NCI-H69 (cell line): ENCODE measurements at regions not wholly inside any gene's neighbourhood (a gene's known extent, or its start where the extent isn't known, plus 50 kb on each side); places are given as distances from the start of the nearest gene placed in this dataset.
A peak's percentile ranks its signal among the peaks of the same experiment; 100 is the strongest.

Experiments
- DNase-seq: peaks from one replicate; lab custom pipeline; 2025; lab: John Stamatoyannopoulos, UW

DNA sequence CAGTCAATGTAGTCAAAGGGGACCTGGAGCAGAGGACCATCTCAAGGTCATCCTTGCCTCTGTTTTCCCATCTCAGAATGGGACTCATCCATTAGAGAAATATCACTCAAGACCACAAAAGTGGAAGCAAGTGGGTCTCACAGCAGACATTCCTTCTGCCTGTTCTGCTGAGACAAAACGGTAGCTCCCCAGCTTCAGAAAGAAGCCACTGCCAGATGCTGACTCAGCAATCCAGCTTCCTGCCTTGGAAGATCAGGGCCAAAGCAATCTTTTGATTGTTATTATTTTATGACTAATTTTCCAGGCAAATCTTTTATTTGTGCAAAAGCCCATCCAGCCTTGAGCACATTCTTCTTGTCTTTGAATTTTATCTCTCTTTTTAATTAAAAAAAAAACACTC is 86.8 kb downstream of the CCT6B start:
- no peak for DNase-seq

DNA sequence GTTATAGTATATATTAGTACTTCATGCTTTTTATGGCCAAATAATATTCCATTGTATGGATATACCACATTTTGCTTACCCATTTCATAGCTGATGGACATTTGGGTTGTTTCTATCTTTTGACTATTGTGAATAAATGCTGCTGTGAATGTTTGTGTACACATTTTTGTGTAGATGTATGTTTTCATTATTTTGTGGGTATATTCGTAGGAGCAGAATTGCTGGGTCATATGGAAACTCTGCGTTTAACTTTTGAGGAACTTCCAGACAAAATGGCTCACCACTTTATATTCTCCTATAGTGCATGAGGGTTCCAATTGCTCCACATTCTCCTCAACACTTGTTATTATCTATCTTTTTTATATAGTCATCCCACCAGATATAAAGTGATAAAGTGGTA is 88.6 kb downstream of the CCT6B start:
- DNase-seq = no peak

DNA sequence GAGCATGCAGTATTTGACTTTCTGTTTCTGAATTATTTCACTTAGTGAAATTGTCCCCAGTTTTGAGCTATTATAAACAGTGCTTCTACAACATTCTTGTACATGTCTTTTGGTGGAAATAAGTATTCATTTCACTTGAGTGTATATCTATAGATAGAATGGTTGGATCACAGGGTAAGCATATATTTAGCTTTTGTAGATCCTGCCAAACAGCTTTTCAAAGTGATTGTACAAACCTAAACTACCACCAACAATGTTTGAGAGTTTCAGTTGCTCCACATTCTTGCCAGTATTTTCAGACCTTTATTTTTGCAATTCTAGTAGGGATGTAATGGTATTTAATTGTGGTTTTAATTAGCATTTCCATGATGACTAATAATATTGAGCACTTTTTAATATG is 91.6 kb downstream of the CCT6B start:
- no peak for DNase-seq

DNA sequence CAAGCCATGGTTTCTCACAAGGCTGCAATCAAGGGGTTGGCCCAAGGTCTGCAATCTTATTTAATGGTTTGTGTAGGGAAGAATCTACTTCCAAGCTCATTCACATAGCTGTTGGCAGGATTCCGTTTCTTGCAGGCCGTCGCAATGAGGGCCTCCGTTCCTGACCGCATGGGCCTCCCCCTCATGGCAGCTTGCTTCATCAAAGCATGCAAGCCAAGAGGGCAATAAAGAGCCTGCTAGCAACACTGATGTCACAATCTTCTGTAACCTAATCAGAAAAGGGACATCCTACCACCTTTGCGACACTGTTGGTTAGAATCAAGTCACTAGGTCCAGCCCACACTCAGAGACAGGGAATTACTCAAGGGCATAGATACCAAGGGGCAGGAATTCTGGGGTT is 95.5 kb downstream of the CCT6B start:
- DNase-seq = no peak

DNA sequence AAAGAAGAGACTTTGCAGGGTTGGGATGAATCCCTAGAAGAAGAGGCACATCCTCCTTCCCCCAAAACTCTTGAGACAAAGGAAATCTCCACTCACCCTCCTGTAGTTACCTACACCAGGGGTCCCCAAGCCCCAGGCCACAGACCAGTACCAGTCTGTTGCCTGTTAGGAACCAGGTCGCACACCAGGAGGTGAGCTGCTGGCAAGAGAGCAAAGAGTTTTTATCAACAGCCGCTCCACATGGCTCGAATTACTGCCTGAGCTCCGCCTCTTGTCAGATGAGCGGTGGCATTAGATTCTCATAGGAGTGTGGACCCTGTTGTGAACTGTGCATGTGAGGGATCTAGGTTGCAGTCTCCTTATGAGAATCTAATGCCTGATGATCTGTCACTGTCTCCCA is 98.9 kb downstream of the CCT6B start:
- peak; percentile 49 for DNase-seq

DNA sequence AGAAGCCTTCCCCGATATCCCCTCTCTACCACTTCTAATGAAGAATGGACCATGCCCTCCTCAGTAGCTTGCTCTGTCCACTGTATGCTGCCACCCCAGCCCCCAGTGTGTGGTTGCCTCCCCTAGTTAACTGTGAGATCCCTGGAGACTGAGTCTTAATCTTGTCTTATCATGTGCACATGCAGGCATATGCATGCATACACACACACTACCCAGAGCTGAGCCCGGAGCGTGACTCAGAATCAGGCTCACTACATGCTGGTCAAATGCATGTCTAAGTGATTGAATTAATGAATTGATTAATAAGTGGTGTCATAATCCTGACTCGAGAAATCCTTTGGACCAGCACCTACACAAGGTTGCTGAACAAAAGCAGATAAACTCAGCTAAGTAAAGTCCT is 99.4 kb downstream of the CCT6B start:
- no peak for DNase-seq

DNA sequence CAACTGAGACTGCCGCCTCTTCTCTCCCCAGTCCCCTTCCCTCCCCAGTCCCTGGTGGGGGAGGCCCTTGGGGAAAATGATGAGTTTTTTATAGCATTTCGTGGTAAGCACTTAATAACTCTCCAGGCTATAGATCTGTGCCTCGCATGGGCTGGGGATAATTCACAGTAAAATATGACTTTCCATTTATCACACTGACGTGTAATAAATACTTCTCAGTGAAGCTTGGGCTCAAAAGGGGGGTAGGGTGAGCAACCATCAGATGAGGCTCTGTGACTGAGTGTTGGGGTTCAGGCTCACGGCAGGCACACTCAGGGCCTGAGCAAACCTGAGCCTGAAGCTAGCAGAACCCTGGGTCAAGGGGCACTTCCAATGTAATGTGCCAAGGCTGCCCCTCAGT is 101.6 kb downstream of the CCT6B start:
- peak; percentile 12 for DNase-seq

DNA sequence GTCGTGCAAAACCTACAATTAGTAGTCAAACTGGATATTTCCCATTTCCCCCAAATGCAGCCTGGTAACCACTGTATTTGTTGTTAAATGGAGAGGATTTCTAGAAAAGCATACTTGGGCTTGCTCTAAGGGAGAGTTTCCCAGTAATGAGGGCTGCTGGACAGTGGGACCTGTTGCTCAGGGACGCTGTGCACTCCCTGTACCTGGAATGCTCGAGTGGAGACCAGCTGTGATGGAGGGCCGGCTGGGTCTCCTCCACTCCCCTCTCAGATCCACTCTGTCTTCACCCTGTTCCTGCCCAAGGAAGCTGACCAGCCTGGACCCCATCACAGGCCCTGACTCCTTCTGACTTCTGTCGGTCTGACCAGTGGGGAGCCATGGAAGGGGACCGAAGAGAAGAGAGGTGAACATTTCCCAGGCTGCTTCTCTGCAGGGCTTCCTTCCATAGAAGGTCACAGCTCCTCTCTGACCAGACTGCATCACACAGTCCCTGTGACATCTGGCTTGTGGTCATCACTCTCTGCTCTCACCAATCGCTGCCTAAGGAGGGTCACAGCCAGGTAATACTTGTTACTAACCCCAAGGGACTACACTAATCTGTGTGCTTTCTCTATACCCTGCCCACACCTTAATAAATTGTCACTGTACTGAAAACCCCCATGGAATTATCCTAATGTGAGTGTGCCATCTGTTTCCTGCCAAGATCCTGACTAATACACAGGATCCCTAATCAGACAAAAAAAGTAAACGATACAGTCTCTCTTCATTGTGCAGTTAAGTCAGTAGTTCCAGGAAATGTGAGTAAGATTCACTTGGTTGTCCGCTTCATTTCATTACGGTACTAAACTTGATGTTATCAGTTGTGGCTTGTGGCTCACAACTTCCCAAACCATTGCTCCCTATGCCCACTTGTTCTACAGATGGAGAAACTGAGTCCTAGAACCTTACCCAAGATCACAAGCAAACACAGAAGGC is 102.4 kb downstream of the CCT6B start:
- DNase-seq = peak; percentile 85

DNA sequence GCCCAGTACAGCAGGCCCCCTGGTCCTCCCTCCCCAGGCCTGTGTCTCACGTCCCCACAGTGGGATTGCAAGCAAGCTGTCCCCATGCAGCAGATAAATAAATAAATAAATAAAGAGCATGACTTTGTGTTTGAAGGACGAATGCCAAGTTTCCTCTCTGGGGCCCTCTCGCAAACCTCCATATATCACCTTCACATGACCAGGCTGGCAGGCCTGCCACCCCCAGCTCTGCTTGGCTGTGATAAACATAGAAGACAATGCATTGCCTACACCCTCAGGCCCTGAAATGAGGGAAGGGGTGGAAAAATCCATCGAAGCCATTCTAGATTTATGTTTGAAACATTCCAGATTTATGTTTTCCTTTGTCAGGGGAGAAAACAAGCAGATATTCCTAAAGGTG is 107.3 kb downstream of the CCT6B start:
- no peak for DNase-seq

DNA sequence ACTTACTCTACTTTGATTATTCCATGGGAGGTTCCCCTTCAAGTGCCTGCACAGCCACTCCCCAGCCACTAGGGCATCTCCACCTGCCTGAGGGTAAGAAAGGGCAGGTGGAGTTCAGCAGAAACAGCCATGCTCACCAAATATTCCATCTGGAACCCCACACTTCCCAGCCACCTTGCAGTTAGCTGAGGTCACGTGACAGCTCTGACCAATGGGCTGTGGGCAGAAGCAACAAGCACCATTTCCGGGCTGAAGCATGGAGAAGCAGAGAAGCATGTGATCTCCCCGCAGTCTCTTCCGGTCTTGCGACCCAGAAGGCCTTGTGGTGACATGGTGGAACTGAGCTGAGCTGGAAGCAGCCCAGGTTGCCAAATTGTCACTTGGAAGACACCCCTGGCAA is 108.6 kb downstream of the CCT6B start:
- peak; percentile 51 for DNase-seq

DNA sequence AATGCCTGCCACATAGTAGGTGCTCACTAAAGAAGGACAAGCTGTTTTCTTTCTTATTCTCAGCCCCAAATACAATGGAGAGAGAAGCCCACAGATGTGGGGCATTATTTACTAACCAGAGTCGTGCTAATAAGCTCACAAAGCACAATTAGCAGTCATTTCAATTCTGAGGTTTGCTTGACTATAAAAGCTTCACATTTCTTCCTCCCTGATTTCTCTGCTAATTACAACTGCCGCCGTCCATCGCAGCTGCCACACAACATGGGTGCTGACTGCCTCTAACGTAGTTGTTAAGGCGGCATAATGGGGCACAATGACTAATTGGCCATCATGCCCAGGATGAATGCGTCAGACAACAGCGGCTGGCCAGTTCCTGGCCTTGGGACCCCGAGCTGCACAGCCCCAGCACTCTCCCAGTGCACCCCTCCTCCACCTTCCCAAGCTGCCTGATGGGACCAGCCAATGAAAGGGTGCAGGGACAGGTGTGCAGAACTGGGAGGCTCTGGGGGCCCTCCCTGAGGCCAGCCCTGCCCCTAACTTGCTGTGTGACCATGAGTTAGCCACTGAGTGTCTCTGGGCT is 109.2 kb downstream of the CCT6B start:
- peak; percentile 83 for DNase-seq

DNA sequence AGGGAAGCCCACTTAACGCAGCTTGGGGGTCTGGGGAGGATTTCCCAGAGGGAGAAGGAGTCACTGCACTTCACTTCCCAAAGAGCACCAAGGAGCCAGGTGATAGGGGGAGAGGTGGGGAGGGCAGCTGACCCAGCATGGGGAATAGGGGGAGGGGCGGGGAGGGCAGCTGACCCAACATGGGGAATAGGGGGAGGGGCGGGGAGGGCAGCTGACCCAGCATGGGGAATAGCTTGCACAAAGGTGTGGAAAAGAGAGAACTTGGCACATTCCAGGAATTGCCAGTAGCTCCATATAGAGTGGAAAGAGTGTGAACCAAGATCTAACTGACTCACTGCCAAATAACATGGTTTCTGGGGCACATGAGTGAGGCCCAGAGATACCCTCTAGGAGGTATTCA is 110.3 kb downstream of the CCT6B start:
- no peak for DNase-seq

DNA sequence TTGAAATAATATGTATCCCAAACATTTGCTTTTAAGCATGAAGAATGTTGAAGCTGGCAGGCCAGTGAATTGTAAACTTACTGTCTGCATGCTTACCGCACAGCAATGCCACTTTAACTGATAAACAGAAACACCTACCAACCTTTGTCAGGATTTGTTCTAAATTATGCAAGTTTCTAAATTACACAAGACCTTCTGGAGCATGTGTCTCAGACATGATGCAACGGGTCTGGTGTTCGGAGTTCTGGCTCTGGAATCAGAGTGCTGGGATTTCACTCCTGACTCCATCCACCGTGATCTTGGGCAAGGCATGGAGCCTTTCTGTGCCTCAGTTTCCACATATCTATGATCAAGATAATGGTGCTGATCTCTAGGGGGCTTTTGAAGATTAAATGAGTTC is 111.2 kb downstream of the CCT6B start:
- no peak for DNase-seq

DNA sequence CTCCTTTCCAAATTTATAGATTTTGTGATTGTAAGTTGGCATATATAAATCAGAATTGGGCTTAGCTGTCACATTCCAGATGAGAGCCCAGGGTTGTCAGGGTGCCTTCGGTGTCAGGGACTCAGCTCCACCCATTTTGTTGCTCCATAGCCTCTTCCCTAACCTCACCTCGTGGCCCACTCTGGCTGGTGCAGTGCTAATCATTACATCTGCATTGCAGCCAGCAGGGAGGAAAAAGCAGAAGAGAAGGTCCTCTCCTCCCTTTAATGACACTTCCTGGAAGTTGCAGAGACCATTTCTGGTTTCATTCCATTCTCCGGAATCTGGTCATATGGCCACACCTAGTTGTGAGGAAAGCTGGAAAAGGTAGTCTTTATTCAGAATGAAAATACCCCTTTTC is 113.3 kb downstream of the CCT6B start:
- DNase-seq = no peak

DNA sequence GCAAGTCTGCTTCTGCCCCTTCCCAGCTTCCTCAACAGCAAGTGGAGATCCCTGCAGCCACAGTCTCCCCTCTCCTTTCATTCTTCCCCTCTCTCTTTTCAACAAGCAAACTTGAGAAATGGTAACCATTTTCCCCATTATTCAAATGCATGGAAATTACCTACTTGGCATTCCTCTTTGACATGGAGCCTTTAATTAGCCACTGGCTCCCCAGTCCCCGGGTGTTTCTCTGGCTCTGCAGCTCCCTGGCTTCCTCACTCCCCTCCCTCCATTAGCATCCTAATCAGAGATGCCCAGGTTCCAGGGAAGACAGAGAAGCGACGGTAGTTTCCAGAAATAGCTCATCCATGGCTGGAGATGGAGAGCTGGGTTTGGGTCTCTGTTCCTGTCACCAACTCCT is 116.0 kb downstream of the CCT6B start:
- peak; percentile 52 for DNase-seq

DNA sequence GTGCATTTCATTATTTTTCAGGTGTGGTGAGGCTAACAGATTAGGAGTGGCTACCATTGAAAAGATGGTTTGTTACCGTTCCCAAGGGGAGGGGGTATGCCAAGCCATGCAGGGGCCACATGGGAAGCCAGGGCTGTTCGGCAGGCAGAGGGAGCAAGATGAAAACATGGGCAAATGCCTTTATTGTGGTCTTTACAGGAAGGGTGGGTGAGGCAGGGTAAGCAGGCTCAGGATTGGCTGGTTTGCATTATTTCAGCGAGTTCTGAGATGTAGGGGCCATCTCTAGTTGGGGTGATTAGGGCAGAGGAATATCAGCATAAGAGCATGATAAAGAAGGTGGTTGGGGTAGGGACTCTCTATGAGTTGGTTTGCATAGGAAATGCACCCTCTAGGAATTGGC is 117.6 kb downstream of the CCT6B start:
- DNase-seq = no peak

DNA sequence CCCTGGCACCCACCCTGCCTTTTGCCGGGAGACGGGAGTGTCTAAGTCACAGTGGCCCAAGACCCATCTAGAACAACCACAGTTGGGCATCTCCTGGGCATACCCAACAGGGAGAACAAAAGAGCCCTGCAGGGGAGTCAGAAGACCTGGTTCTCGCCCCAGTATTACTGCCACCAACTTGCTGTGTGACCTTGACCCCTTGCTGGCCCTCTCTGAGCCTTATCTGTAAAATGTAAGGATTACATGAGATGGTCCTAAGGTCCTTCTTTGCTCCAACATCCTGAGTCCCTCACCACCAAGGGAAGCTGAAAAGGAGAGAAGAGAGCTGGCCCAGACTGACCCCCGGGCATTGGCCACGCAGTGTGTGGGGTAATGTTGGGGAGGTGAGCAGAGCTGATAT is 119.0 kb downstream of the CCT6B start:
- DNase-seq = no peak

DNA sequence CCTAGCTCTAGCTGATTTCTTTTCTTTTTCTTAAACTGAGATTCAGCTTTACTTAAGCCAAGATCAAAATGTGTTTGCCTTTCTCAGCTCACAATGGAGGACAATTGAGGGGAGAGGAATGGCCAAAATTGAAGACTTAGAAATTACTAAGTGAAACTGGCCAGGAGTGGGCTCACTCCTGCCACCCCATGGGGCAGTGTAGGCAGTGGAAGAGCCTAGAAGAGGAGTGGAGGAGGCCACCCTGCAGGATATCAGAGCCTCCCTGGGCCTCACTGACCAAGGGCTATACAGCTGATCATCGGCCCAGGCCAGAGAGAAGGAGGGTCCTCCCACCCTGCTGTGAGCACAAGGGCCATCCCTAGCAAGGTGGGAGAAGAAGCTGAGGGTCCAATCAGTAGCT is 119.8 kb downstream of the CCT6B start:
- no peak for DNase-seq

DNA sequence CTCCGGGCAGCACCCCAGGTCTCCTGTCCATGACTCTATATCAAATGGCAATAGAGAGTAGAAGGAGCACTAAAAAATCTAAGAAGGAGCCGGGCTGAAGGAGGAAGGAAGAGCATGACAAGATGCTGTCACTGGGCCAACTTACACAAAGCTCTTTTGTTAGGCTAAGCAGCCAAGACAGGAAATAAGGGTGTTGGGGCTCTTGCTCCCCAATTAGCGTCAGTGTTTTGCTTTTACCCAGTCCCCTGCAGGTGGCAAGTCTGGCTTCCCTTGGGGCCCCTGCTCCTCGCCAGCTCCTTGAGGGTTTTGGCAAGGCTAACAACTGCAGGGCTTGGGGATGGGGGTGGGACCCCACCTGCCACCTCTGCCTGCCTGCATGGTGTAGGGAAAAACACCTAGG is 120.5 kb downstream of the CCT6B start:
- DNase-seq = peak; percentile 51

DNA sequence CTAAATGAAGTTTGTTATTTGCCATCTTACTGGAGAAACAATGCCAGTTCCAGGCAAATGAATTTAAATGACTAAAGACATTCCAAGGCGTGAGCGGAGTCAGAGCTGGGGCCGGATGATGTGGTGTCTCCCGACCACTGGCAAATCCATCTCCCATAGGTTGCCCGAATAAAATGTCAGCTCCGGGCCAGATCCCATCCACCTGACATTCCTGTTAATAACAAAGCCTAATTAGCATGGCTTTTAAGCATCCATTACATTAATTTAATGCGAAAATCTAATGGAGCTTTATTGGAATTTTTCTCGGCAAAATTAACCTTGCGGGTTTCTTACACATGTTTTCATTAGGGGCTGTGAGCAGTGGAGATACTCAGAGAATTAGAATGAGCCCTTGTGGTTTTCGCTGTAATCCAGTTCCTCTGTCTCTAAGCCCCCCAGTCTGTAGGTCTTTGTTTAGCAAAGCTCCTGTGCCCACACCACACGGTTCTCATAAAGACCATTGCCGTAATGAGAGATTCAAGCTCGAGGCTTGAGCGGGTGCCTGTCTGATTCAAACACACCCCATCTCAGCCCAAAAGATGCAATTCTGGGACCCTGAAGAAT is 123.3 kb downstream of the CCT6B start:
- DNase-seq = no peak

DNA sequence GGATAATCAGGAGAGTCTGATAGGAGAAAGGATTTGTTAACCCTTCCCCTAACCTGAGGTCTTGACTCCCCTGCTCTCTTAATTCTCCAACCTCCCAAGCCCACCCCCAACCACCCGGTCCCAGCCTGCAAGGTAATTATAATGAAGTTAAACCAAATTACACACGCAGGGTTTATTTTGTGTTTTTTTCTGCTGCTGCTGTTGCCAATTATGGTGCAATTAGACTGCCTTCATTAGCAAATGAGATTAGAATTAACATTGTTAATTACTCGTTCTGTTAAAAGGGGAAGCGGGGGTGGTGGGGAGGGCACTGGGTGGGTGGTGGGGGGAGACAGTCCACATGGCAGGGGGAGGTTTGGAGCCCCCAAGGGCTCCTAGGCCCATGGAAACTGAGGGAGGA is 128.9 kb downstream of the CCT6B start:
- DNase-seq = peak; percentile 47

DNA sequence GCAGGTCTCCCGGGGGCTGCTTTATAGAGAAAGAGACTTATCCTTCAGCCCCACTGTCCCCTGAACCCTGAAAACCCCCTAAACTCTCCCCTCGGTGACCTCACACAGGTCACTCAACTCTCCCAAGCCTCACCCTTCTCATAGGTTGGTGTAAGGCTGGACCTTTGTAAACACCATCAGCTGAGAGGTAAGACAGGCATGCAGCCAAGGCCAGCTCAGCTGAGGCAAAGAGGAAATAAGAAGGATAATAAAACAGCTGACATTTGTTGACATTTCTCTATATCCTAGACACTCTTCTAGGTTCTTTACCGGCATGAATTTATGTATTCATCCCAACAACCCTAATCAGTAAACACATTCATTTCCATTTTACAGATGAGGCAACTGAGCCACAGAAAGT is 134.3 kb downstream of the CCT6B start:
- peak; percentile 29 for DNase-seq

DNA sequence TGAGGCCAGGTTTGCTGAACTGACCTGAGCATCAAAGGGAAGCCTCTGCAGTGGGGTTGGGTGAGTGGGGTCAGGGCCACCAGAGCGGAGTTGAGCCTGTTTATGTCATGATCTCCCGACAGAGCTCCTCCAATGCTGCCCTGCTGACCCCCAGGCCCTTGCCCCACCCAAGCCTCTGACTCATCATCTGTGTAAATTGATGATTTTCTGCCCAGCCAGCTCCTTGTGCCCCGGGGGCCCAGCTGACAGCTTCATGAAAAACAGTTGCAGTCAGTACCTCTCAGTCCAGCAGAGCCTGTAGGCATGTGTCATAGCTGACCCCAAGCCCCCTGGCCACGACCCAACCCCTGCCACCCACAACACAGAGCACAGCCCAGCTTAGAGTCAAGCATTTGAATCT is 134.9 kb downstream of the CCT6B start:
- peak; percentile 32 for DNase-seq
